HG03196 (cell line): ENCODE measurements at regions not wholly inside any gene's neighbourhood (a gene's known extent, or its start where the extent isn't known, plus 50 kb on each side); places are given as distances from the start of the nearest gene placed in this dataset.
A peak's percentile ranks its signal among the peaks of the same experiment; 100 is the strongest.
"Not testable (repeated sequence)": the region's sequence is repeated elsewhere in the genome, so short reads cannot be mapped to it uniquely, and the experiment has no call there.

Experiments
- ATAC-seq: cut with Tn5 transposase; IDR thresholded peaks from one replicate; pipeline ENCODE4 v1.9.1; 2021; ENCODE audit not compliant: unreplicated experiment

DNA sequence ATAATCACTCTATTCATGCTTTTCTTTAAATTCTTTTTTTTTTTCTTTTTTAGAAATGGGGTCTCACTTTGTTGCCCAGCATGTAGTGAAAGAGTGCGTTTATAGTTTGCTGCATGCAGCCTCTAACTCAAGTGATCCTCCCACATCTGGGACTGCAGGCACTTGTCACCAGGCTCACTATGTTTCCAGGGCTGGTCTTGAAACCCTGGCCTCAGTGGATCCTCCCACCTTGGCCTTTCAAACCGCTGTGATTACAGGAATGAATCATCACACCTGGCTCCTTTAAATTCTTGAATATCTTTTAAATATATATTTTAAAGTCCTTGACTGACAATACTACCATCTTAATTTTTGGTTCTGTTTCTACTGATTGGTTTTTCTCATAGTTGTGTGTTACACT, 591.6 kb upstream of the KCND2 start:
- ATAC-seq = no peak

DNA sequence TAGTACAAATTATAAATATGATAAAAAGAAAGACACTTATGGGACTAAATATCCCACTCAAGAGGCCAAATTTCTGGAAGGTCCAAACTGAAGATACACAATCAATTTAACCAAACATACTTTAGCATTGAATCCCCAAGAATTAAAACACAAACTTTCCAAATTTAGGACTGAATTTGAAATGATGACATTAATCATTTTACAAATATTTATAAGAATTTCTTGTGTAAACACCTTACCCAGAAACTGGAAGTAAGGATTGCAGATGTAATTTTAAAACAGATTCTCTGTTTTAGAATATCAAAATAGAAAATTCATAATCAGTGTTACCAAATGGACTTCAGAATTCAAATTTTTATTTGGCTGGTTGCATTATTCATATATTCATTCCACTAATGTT, 588.2 kb upstream of the KCND2 start:
- ATAC-seq = no peak

DNA sequence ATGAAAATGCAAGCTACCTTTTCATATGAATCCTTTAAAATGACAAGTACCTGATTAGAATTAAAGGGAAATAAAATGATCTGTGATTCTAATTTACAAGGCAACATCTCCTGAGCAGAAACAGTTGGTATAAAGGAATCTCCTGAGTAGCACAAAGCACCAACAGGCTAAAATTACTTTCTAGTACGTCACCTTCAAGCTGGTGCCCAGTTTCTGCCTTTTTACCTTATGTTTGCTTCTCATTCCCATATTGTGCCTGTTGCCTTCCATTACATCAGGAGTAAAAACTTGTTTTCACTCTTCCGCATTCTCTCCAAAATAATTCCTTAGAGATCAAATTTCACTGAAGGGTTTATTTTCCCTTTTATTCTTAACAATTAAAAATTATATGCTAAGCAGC, 587.1 kb upstream of the KCND2 start:
- ATAC-seq = no peak

DNA sequence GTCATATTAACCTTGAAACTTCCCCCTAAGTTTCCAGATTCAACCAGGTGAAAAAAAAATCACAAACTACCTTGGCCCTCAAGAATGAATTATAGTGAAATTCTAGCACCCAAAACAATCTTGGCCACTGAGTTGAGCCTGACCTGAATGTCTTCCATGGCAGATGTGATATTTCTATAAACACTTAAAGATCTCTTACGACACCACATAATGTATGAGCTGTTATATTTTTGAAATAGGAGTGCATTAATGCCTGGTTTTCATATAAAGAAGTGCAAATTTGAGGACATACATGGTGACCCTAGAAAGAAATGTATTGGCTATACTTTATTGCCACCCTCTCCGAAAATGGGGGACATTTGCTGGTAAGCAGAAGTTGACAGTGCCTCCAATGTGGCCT, 584.1 kb upstream of the KCND2 start:
- ATAC-seq = no peak

DNA sequence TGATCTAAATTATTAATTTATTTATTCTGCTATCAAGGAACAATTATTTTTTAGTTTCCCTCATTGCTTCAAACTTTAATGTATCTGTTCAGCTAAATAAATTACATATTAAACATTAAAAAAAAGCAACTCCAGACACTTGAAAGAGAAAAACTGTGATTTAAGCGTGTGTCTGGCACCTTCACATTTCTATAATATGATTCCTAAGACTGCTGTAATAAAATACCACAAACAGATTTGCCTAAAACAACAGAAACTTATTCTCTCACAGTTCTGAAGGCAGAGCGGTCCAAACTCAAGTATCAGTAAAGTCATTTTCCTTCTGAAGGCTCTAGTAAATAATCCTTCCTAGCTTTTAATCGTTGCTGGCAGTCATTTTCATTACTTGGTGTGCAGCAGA, 580.4 kb upstream of the KCND2 start:
- ATAC-seq = no peak

DNA sequence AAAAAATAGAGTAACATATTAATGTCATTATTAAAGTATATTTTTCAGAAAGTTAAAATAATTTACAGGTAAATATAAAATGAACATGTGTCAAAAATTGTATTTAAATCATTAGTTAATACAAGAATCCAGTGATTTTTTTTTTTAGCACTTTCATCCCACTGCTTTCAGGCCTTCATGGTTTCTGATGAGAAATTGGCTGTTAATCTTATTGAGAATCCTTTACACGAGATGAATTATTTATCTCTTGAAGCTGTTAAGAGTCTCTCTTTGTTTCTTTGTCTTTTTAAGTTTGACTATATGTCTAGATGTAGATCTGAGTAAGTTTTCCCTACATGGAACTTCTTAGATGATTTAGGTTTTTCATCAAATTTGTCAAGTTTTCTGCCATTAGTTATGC, 578.5 kb upstream of the KCND2 start:
- no peak for ATAC-seq

DNA sequence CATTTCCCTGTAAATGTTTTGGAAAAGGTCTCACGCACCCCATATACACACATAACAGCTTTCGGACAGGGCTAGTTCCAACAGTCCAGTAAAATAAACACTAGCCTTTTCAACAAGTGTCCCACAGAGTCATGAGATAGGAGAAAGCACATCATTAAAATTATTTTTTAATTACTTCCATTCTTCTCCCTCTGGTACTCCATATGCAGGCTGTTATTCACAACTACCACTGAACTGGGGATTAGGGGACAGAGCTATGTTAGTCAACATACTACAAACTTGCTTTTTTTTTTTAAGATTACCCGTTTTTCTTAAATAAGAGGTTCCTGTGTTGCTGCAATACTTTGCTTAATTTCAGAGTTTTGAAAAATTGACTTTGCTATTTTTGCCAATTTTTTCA, 576.6 kb upstream of the KCND2 start:
- no peak for ATAC-seq

DNA sequence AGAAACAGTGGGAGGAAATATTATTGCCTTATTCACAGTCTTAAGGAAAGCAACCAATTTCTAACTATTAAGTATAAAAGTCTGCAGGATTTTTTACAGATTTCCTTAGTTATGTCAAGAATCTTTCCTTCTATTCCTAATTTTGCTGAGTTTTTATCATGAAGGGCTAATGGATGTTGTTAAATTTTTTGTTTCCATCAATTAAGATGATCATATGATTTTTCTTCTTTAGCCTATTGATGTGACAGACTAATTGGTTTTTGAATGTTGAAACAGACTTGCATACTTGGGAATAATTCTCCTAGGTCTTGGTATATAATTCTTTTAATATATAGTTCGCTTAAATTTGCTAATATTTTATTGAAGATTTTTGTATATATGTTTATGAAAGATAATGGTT, 569.1 kb upstream of the KCND2 start:
- no peak for ATAC-seq

DNA sequence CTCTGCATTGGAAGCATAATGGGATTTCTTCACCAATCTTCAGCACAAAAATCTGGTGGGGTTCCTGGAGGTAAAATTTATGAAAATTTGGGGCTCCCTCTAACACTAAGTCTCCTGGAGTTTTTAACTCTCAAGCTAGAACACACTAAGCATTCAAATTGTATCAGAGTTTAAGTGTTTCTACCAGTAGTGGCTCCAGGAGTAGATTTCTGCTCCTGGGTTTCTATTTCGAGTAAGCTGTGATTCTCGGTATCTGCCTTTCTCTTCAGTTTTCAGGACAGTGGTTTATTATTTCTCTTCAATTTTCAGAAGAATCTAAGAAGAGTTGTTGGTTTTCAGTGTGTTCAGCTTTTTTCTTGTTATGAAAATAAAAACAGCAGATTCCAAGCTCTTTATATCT, 566.4 kb upstream of the KCND2 start:
- ATAC-seq = no peak

DNA sequence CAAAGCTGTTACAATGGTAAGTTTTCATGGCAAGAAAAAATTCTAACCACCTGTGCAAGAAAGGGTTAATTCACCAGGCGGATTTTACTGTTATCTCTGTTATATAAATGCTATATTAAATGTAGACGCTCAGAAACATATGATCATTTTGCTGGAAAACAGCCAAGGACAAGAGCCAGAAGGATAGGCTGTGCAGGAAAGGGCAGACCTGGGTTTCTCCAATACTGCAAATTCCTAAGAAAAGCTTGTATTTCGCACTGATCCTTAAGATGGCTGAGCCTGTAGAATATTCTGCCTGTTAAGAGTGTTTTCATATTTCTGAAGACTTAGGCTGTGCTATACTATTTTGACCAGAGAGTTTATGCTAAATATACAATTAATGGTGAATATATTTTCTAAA, 564.1 kb upstream of the KCND2 start:
- no peak for ATAC-seq

DNA sequence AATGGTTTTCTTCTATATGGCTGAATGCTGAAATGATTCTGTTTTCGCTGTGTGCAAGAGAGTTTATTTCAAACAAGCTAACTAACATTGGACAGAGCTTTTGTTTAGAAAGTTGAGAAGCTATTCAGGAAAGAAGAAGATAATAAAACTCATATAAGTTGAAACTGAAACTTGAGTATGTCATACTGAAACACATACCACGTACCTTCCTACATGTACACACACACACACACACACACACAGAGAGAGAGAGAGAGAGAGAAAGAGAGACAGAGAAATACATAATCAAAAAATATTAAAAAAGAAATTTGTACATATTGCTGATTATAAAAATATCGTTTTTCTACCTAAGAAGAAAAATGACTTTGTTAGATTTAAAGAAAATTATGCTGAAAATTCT, 561.9 kb upstream of the KCND2 start:
- peak; percentile 83 for ATAC-seq

DNA sequence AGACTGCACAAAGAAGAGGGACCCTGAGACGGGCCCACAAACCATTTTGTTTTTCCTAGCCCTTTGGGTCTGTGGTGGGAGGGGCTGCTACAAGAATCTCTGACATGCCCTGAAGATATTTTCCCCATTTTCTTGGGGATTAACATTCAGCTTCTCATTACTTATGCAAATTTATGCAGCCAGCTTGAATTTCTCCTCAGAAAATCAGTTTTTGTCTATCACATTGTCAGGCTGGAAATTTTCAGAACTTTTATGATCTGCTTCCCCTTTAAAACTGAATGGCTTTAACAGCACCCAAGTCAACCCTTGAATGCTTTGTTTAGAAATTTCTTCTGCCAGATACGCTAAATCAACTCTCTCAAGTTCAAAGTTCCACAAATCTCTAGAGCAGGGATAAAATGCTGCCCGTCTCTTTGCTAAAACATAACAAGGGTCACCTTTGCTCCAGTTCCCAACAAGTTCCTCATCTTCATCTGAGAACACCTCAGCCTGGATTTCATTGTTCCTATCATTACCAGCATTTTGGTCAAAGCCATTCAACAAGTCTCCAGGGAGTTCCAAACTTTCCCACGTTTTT, 560.0 kb upstream of the KCND2 start:
- ATAC-seq = no peak

DNA sequence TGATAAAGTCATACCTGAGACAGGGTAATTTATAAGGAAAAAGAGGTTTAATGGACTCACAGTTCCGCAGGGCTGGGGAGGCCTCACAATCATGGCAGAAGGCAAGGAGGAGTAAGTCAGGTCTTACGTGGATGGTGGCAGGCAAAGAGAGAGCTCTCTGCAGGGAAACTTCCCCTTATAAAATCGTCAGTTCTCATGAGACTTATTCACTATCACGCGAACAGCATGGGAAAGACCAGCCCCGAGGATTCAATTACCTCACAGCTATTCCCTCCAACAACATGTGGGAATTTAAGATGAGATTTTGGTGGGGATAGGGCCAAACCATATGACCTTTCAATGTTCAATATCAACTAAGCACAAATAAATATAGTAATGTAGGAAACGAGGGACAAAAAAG, 559.4 kb upstream of the KCND2 start:
- no peak for ATAC-seq

DNA sequence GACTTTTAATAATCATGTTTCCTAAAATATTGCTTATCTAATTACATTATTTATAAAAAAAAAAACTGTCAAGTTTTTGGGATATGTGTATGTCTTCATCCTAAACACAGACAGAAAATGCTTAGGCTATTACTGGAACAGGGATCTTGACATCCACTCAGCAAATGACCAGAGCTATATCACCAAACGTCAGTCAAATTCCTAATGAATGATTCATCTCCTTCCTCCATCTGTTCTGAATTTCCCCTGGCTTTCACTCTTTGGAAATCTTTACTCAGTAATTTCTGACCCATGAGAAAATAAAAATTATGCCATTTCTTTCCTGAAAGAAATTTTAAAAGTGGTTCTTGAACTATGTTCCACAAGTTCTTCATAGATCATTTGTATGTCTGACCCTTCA, 552.4 kb upstream of the KCND2 start:
- ATAC-seq = no peak

DNA sequence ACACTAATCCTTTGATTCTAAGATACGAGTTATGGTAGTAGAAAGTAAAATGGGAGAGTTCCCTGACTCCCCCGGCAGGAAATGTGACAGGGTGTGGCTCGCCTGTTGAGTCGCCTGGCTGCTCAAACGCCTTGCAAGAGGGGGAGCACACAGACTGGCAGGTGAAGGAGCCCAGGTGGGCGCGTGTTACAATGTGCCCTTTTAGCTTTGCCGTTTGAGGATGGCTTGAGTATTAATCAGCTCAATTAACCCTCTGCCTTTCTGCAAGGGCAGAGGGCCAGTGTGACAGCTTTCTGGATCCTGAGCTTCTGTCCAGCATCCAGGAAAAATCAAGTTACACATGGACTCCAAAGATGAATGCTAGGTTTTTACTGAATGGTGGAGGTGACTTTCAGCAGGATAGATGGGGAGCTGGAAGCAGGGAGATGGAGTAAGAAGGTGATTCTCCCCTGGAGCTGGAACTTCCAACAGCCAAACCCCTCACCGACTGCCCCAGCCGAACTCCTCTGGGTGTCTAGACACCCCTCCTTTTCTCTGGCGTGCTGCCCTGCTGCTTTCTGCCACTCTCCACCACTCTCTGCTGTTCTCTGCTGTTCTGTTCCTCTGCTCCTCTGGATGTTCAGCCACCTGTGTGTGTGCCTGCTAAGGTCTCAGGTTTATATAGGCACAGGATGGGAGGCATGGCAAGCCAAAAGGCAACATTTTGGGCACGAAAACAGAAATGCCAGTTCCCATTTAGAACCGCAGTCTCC, 548.8 kb upstream of the KCND2 start:
- no peak for ATAC-seq

DNA sequence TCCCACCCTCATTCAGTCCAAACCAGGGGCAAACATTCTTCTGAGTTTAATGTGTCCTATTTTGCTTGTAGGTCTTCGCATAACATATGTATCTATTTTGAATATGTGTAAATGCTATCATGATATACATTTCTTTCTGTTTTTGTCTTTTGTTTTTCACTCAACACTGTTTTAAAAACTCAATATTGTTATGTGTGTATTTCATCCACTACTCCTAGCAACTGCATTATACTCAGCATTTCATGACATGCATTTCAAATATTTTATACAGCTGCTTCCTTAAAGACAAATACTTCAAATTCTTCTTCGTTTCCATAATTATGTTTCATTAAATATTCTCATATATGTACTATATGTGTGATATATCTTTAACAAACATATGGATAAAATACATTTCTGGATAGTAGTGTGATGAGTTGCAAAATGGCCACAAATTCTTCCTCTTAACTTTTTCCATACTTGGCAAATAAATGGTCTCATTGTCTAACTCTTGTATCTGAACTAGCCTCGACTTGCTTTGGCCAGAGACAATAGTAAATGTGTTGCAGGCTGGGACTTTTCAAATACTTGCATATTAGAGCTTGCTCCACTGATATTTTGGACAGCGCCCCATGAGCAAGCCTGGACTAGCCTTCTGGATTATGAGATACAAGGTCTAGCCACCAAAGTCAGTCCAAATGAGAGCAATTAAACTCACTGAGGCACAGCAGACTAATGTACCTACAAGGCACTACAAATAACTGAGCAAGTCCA, 539.7 kb upstream of the KCND2 start:
- ATAC-seq = no peak

DNA sequence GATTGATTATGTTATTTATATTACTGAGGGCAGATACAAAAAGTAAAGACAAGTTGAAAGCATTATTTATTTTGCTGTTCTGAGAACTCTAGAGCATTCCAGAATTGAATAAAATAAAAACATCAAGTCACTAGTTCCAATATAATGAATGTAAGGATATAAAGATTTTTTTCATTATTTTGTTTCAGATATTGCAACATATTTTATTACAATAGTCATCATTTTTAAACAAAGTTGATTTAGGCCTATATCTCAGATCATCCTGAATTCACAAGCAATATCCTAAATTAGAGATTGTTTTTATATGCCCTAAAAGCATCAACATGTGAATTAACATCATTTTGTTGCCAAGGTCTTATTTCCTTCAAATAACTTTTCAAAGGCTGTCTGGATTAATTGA, 535.6 kb upstream of the KCND2 start:
- no peak for ATAC-seq

DNA sequence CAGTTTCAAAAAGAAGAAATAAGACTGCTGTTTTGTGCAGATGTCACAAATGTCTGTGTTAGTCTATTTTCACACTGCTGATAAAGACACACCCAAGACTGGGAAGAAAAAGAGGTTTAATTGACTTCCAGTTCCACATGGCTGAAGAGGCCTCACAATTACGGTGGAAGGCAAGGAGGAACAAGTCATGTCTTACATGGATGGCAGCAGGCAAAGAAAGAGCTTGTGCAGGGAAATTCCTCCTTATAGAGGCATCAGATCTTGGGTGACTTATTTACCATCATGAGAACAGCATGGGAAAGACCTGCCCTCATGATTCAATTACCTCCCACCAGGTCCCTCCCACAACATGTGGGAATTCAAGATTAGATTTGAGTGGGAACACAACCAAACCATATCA, 527.7 kb upstream of the KCND2 start:
- ATAC-seq = not testable (repeated sequence)

DNA sequence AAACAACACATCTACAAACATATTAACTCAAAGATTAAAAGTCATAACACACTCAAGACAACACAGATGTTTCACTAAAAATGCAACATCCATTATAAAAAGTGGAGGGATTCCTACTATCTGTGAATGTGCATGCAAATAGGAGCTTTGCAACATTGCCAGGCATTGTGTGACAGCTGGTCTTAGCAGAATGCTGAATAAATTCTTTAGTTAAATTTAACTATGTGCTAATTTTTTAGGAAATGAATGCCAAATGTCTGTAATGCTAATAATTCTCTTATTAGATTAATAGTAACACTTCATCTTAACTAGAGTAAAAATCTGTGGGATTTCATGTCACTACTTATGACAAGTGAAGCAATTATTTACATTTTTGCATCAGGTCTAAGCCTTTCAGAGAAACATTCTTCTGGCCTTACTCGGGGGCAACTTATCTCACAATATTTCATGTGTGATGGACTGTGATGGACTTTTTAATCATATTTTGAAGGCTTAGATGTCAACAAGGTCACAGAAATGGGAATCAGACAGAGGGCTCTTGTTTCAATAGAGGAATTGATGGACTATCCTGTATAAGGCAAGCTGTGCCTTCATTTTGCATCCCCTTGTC, 524.6 kb upstream of the KCND2 start:
- no peak for ATAC-seq

DNA sequence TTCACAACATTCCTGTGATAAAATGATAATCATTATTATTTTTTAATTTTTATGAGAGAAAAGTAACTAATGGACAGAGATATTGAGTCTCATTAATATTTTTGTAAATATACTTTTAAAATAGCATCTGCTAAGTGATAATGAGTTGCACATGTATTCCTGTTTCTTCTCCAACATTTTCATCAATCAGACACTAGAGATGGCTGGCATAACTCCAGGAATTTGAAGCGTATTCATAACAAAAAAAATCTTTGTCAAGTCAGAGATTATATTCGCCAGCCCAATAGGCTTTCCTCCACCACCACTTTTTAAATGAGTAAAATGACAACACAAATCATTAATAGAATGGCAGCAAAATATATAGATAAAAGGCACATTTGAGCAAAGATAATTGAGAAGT, 524.0 kb upstream of the KCND2 start:
- no peak for ATAC-seq

DNA sequence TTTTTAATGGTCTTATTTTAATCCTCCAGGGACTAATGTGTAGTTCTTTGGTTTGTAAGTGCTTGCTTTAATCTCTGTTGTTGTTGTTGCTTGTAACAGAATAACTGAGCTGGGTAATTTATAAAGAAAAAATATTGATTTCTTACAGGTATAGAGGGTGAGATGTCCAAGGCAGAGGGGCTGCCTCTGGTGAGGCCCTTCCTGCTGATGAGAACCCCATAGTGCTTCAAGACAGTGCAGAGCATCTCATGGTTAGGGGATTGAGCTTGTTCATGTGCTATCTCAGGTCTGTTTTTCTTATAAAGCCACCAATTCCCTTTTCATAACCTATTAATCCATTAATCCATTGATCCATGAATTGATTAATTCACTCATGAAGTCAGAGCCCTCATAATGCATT, 516.3 kb upstream of the KCND2 start:
- ATAC-seq = no peak

DNA sequence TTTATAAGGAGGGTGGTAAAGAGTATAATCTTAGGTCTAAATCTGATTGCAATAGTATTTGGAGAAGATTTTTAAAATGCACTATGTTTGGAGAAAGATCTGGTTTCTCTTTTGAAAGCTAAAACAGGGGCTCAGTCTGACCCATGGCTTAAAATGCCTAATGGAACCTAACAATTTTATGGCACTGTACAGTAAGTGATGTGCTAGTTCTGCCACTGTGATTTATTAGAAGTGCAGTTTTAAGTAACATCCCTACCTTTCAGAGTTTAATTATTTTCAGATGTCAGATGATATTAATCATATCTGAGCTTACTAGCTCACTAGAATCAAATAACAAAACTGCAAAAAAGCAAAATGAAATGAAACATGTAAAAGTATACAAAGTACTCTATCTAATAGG, 514.7 kb upstream of the KCND2 start:
- ATAC-seq = no peak
